ENCODE measurements at regions not wholly inside any gene's neighbourhood (a gene's known extent, or its start where the extent isn't known, plus 50 kb on each side); places are given as distances from the start of the nearest gene placed in this dataset.
"Not testable (repeated sequence)": the region's sequence is repeated elsewhere in the genome, so short reads cannot be mapped to it uniquely, and the experiment has no call there.

DNA sequence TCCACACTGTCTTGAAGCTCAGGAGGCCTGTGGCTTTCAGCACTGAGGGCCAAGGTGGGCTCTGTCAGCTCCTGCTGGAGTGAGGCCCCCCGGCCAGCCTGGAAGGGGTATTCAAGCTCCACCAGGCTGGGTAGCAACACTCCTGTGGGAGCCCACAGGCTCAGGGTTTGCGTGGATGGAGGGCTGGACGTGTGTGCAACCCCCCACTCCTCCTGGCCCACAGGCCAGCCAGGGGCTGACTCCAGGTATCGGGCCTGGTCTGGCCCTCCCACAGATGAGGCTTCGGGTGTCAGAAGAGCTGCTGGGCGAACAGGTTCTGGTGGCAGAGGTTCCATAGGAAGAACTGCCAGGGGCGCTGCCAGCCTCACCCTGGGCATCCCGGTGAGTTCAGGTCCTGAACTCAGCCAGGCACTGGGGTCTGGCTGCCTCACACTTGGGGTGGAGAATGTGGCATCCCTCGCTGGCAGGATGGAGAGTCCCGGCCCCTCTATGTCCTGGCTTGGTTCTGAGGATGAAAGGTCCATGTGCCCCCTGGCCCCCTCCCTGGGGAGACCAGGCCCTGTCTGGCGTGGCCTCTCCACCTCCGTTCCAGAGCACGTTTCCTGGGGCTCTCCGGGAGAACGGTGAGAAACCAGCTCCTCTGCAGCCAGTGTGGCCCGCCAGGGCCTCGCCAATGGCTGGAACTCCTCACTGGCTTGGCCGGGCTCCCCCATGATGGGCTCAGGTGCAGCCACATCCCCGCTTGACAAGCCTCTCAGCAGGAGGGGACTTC is 64.6 kb upstream of the TARDBP start:
- H3K36me3 ChIP-seq (ENCODE audit: insufficient read depth, low read length) = no peaks in the 10 kb centered on the region
- peaks cover 13% of the 10 kb centered on the region for H3K27me3 ChIP-seq (ENCODE audit: insufficient read depth, low read length)
- H3K4me1 ChIP-seq (ENCODE audit: insufficient read depth, low read length) = no peaks in the 10 kb centered on the region
- no peak overlapping the region for H3K4me3 ChIP-seq (ENCODE audit: low read length)
- H2AFZ ChIP-seq (ENCODE audit: low read depth, low read length) = no peak overlapping the region
- no peaks in the 10 kb centered on the region for H3K9me3 ChIP-seq (ENCODE audit: low read length)

DNA sequence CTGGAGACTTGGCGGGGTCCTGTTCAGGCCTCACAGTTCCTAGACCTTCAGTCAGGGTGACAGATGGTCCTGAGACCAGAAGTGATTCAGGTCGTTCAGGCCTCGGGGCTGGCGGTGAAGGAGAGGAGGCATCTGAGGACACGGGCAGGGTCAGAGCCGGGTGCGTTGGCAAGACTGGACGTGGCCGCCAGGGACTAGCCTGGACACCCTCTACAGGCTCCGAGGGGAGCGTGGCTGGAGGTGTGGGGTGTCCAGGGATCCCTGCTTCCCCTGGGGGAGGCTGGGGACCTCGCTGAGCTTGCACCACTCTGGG is 64.0 kb upstream of the TARDBP start:
- H3K4me3 ChIP-seq (ENCODE audit: low read length) = no peak overlapping the region
- H3K9me3 ChIP-seq (ENCODE audit: low read length) = no peaks in the 10 kb centered on the region
- H2AFZ ChIP-seq (ENCODE audit: low read depth, low read length) = no peak overlapping the region
- no peaks in the 10 kb centered on the region for H3K36me3 ChIP-seq (ENCODE audit: insufficient read depth, low read length)
- no peaks in the 10 kb centered on the region for H3K4me1 ChIP-seq (ENCODE audit: insufficient read depth, low read length)
- peaks cover 13% of the 10 kb centered on the region for H3K27me3 ChIP-seq (ENCODE audit: insufficient read depth, low read length)

GRCh38 chr1:10950316-10951172 is 61.9 kb upstream of the TARDBP start:
- H3K4me1 ChIP-seq (ENCODE audit: insufficient read depth, low read length) = no peaks in the 10 kb centered on the region
- H3K36me3 ChIP-seq (ENCODE audit: insufficient read depth, low read length) = no peaks in the 10 kb centered on the region
- H3K4me3 ChIP-seq (ENCODE audit: low read length) = no peak overlapping the region
- H3K9me3 ChIP-seq (ENCODE audit: low read length) = peaks cover 3% of the 10 kb centered on the region
- H3K27me3 ChIP-seq (ENCODE audit: insufficient read depth, low read length) = peaks cover 6% of the 10 kb centered on the region
- H2AFZ ChIP-seq (ENCODE audit: low read depth, low read length) = no peak overlapping the region

GRCh38 chr1:10951298-10951697 is 61.2 kb upstream of the TARDBP start:
- not testable (repeated sequence) for H2AFZ ChIP-seq (ENCODE audit: low read depth, low read length); H3K27me3 ChIP-seq (ENCODE audit: insufficient read depth, low read length); H3K4me1 ChIP-seq (ENCODE audit: insufficient read depth, low read length); H3K4me3 ChIP-seq (ENCODE audit: low read length); H3K36me3 ChIP-seq (ENCODE audit: insufficient read depth, low read length); H3K9me3 ChIP-seq (ENCODE audit: low read length)

DNA sequence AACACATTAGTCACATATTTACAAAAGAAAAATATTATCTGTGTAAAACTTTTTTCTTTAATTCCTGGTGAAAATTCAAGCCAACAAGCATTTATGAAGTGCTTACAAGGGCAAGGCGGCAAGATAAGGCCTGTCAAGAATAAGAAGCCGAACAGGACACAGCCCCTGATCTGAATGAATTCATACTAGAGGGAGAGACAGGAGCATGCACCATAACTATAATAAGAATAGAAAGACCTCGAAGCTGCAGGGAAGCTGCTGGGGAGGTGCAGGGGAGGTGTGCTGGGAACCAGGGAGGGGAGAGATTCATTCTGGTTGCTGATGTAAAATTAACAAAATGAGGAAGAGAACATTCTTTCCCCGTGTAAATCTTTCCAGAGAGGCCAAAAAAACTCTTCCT is 60.5 kb upstream of the TARDBP start:
- Histone ChIP-seq H2AFZ (ENCODE audit: low read depth, low read length) (no peak overlapping the region), H3K36me3 (ENCODE audit: insufficient read depth, low read length) (no peaks in the 10 kb centered on the region), H3K27me3 (ENCODE audit: insufficient read depth, low read length) (peaks cover 6% of the 10 kb centered on the region), H3K4me1 (ENCODE audit: insufficient read depth, low read length) (no peaks in the 10 kb centered on the region), H3K9me3 (ENCODE audit: low read length) (peaks cover 3% of the 10 kb centered on the region), H3K4me3 (ENCODE audit: low read length) (no peak overlapping the region)

DNA sequence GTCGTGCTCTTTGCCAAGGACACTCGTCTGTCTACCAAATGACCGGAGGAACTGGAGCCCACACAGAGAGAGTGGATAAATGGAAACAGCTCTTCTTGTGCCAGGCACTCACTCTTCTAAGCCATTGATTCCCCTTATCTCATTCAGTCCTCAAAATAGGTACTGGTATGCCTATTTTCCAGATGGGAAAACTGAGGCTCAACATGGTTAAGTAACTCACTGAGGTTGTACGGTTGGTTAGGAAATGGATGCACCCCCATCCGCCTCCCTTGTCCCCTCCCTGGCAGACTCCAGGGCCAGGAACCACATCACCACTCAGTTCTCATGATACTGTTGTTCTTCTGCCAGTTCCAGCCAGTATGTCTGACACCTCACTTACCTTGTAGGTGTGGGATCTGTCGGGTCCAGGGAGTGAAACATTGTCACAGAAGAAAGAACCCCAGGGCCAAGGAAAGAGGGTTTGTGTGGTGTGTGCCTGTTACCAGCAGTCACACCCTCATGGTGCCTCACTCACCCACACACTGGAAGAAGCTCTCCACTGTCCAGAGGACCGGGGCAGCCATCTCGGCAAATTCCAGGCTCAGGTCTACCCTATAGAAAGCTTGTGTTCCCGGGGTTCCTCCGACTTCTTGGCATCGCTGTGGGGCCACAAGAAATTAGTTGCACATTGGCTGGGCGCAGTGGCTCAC is 58.8 kb upstream of the TARDBP start:
- H3K4me3 ChIP-seq (ENCODE audit: low read length) = no peak overlapping the region
- no peaks in the 10 kb centered on the region for H3K36me3 ChIP-seq (ENCODE audit: insufficient read depth, low read length)
- H3K4me1 ChIP-seq (ENCODE audit: insufficient read depth, low read length) = no peaks in the 10 kb centered on the region
- H3K9me3 ChIP-seq (ENCODE audit: low read length) = peaks cover 3% of the 10 kb centered on the region
- H2AFZ ChIP-seq (ENCODE audit: low read depth, low read length) = no peak overlapping the region
- H3K27me3 ChIP-seq (ENCODE audit: insufficient read depth, low read length) = no peaks in the 10 kb centered on the region

- Histone ChIP-seq H3K27me3 (ENCODE audit: insufficient read depth, low read length) (no peaks in the 10 kb centered on the region), H3K4me3 (ENCODE audit: low read length) (no peak overlapping the region), H3K9me3 (ENCODE audit: low read length) (peaks cover 3% of the 10 kb centered on the region)
Measured at GRCh38 chr1:10957133-10957532, 55.3 kb upstream of the TARDBP start.

GRCh38 chr1:10958614-10959013 is 53.8 kb upstream of the TARDBP start:
- Histone ChIP-seq H3K27me3 (ENCODE audit: insufficient read depth, low read length) (peaks cover 2% of the 10 kb centered on the region), H2AFZ (ENCODE audit: low read depth, low read length) (no peak overlapping the region), H3K9me3 (ENCODE audit: low read length) (peaks cover 3% of the 10 kb centered on the region), H3K4me1 (ENCODE audit: insufficient read depth, low read length) (peaks cover 3% of the 10 kb centered on the region), H3K4me3 (ENCODE audit: low read length) (no peak overlapping the region), H3K36me3 (ENCODE audit: insufficient read depth, low read length) (no peaks in the 10 kb centered on the region)

More at GRCh38 chr1:10957133-10957532, 55.3 kb upstream of the TARDBP start:
- Histone ChIP-seq H3K36me3 (ENCODE audit: insufficient read depth, low read length) (no peaks in the 10 kb centered on the region), H3K4me1 (ENCODE audit: insufficient read depth, low read length) (peaks cover 3% of the 10 kb centered on the region), H2AFZ (ENCODE audit: low read depth, low read length) (no peak overlapping the region)

DNA sequence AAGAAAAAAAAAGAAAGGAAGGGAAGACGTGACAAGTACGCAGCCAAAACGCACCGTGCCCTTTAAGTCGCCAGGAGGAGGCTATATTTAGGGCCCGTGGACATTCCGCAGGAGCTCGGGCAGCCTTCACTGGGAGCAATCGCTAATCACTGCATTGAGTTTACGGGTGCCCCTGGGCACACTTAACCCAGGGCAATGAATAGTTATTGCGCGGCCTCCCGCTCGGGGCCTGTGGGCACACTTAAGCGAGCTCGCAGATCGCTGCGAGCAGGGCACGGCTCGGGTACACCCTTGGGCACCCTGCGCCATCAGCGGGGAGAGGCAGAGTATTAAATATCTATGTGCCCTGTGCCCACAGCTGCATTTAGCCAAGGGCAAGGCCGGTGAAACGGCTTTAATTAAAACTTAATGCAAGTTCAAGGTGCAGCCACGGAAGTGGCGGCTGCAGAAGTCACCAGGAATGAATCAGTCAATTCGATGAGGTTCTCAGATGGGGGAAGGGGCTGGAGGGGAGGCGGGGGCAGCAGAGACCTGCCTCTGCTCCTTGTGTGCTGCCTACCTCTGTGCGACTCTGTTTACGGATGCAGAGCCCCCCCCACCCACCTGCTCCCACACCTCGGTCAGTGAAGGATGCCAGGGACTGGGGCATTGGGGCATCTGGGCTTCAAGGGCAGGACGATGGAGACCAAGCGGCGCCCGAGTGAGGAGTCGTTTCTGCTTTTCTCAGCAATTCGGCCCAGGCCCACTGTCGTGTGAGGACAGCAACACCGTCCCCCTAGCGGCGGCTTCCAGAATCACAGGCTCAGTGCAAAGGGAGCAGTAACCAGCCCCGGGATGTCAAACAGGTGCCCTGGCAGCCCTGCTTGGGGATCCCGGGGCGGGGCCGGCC is 51.8 kb upstream of the TARDBP start:
- no peaks in the 10 kb centered on the region for H3K9me3 ChIP-seq (ENCODE audit: low read length)
- H3K36me3 ChIP-seq (ENCODE audit: insufficient read depth, low read length) = no peaks in the 10 kb centered on the region
- peaks cover 2% of the 10 kb centered on the region for H3K27me3 ChIP-seq (ENCODE audit: insufficient read depth, low read length)
- peak overlapping the region; percentile 44 for H2AFZ ChIP-seq (ENCODE audit: low read depth, low read length)
- H3K4me3 ChIP-seq (ENCODE audit: low read length) = peak overlapping the region; percentile 26
- H3K4me1 ChIP-seq (ENCODE audit: insufficient read depth, low read length) = peaks cover 3% of the 10 kb centered on the region

DNA sequence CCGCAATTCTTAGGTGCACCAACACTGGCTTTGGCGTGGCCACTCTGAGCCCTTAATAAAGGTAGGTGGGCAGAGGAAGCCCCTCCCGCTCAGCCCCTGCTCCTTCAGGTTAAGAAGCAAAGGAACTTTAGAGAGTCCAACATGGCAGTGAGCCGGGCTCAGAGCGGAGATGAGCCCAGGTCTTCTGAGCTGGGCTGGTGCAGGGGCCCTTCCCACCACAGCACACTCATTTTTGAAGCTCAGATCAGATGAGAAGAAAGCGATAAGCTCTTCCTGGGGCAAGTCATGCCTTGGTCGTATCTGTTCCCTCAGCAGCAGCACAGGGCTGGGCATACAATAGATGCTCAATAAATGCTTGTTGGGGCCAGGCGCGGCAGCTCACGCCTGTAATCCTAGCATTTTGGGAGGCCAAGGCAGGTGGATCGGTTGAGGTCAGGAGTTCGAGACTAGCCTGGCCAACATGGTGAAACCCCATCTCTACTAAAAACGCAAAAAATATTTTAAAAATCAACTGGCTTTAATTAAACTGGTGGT is 51.1 kb upstream of the TARDBP start:
- no peak overlapping the region for H2AFZ ChIP-seq (ENCODE audit: low read depth, low read length)
- no peaks in the 10 kb centered on the region for H3K36me3 ChIP-seq (ENCODE audit: insufficient read depth, low read length)
- H3K4me3 ChIP-seq (ENCODE audit: low read length) = no peak overlapping the region
- H3K27me3 ChIP-seq (ENCODE audit: insufficient read depth, low read length) = peaks cover 2% of the 10 kb centered on the region
- peaks cover 3% of the 10 kb centered on the region for H3K4me1 ChIP-seq (ENCODE audit: insufficient read depth, low read length)
- H3K9me3 ChIP-seq (ENCODE audit: low read length) = no peaks in the 10 kb centered on the region

GRCh38 chr1:10962483-10962882 is 50.0 kb upstream of the TARDBP start:
- no peak overlapping the region for H3K4me3 ChIP-seq (ENCODE audit: low read length)
- no peak overlapping the region for H2AFZ ChIP-seq (ENCODE audit: low read depth, low read length)
- no peaks in the 10 kb centered on the region for H3K9me3 ChIP-seq (ENCODE audit: low read length)
- H3K36me3 ChIP-seq (ENCODE audit: insufficient read depth, low read length) = no peaks in the 10 kb centered on the region
- peaks cover 3% of the 10 kb centered on the region for H3K4me1 ChIP-seq (ENCODE audit: insufficient read depth, low read length)
- H3K27me3 ChIP-seq (ENCODE audit: insufficient read depth, low read length) = peaks cover 2% of the 10 kb centered on the region
